ENCODE measurements at regions not wholly inside any gene's neighbourhood (a gene's known extent, or its start where the extent isn't known, plus 50 kb on each side); places are given as distances from the start of the nearest gene placed in this dataset.

- H3K4me3 ChIP-seq: no peak overlapping the region
- no peak overlapping the region for H3K27ac ChIP-seq
These were observed 53.1 kb upstream of the PROX1 start for GRCh38 chr1:213934649-213935048.

- H3K27ac ChIP-seq: no peak overlapping the region
These were observed 51.2 kb upstream of the PROX1 start for GRCh38 chr1:213936571-213936970.

More at GRCh38 chr1:213936571-213936970, 51.2 kb upstream of the PROX1 start:
- H3K4me3 ChIP-seq: no peak overlapping the region
